Skeletal muscle tissue (tissue), 3 donors: ENCODE measurements at regions not wholly inside any gene's neighbourhood (a gene's known extent, or its start where the extent isn't known, plus 50 kb on each side); places are given as distances from the start of the nearest gene placed in this dataset.
"Not testable (repeated sequence)": the region's sequence is repeated elsewhere in the genome, so short reads cannot be mapped to it uniquely, and the experiment has no call there.

Experiments used
- H3K27ac ChIP-seq: one replicate; pipeline ENCODE4 v1.7.0; 2013; ENCODE audit warnings: mild to moderate bottlenecking, low read depth, low read length, inconsistent platforms
- H3K27me3 ChIP-seq, 3 donors: one replicate each; pipeline ENCODE4 v1.7.0; 2013; ENCODE audit warnings: low read length in 3 of 3; ENCODE audit not compliant: control insufficient read depth in 3 of 3, insufficient read depth in 3 of 3
- H3K36me3 ChIP-seq, 3 donors: one replicate each; pipeline ENCODE4 v1.7.0; 2013; ENCODE audit warnings: low read length in 3 of 3; ENCODE audit not compliant: control insufficient read depth in 3 of 3, insufficient read depth in 3 of 3
- H3K4me1 ChIP-seq, 3 donors: one replicate each; pipeline ENCODE4 v1.7.0; 2013; ENCODE audit warnings: low read length in 3 of 3, mild to moderate bottlenecking in 3 of 3; ENCODE audit not compliant: control insufficient read depth in 3 of 3, insufficient read depth in 3 of 3
- H3K4me3 ChIP-seq, 3 donors: one replicate each; pipeline ENCODE4 v1.7.0; 2013; ENCODE audit warnings: low read length in 3 of 3
- H3K9ac ChIP-seq, 3 donors: one replicate each; pipeline ENCODE4 v1.7.0; 2013; ENCODE audit warnings: low read length in 3 of 3, mild to moderate bottlenecking in 3 of 3, moderate library complexity in 2 of 3, low read depth in 1 of 3
- H3K9me3 ChIP-seq, 3 donors: one replicate each; pipeline ENCODE4 v1.7.0; 2013; ENCODE audit warnings: low read length in 3 of 3; ENCODE audit not compliant: control insufficient read depth in 3 of 3
- donor health status: Osteomylitis.

- H3K9me3 ChIP-seq = peaks cover 0 to 7% (median 3%) of the 10 kb centered on the region in 3 donors
Measured at GRCh38 chr5:42950456-42951292, 89.4 kb downstream of the ANXA2R start.

GRCh38 chr5:42950116-42950455 lies 90.0 kb downstream of the ANXA2R start:
- H3K9me3 ChIP-seq = peaks cover 0 to 7% (median 3%) of the 10 kb centered on the region in 3 donors
- H3K27ac ChIP-seq = peak overlapping the region; percentile 87
- peak overlapping the region in 2 of 3 donors; percentile 77 for H3K4me3 ChIP-seq
- H3K4me1 ChIP-seq = peaks cover 24 to 35% (median 25%) of the 10 kb centered on the region in 3 donors
- peak overlapping the region in 1 of 3 donors; percentile 73 for H3K9ac ChIP-seq
- H3K36me3 ChIP-seq = no peaks in the 10 kb centered on the region
- H3K27me3 ChIP-seq = peaks cover 60 to 72% (median 68%) of the 10 kb centered on the region in 3 donors

More at GRCh38 chr5:42950456-42951292, 89.4 kb downstream of the ANXA2R start:
- Histone ChIP-seq H3K36me3 (no peaks in the 10 kb centered on the region), H3K27me3 (peaks cover 60 to 72% (median 67%) of the 10 kb centered on the region in 3 donors), H3K4me1 (peaks cover 23 to 35% (median 25%) of the 10 kb centered on the region in 3 donors), H3K4me3 (peak overlapping the region; percentile 76 to 77 (median 77)), H3K27ac (peak overlapping the region; percentile 87), H3K9ac (peak overlapping the region; percentile 72 to 80 (median 73))

DNA sequence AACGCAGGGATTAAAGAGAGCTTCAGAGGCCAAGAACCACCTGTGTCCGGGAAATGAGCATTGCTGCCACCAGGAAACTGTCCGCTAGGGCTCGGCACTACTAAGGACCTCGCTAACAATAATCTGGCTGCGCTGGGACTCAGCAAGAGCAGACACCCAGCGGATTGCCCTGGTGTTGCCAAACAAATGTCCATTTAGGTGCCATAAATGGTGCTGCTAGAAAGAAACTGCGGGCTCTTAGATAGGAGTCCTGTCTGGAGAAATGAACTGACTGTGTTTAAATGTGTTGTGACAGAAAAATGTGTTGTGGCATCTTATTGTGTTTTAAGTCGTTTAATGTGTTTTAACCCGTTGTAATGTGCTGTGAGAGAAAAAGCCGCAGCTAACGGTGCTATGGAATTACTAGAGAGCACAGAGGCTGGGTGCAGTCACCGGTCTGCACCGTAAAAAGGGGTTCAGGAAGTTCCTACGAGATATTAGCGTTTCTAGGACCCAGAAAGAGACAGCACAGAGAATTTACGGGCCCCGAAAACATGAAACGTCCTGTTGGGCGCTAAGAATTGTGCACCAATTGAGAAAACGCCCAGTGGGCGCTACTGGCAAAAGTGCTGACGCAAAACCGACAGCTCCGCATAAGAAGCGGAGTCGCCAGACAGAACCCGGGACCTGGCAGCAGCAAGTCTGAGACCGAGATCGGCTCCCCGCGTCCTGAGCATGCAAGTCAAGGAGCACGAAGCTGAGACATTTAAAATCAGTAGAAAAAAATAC lies 90.6 kb downstream of the ANXA2R start:
- peak overlapping the region in 2 of 3 donors; percentile 41 to 66 for H3K9ac ChIP-seq
- peak overlapping the region; percentile 87 for H3K27ac ChIP-seq
- peaks cover 0 to 7% (median 3%) of the 10 kb centered on the region in 3 donors for H3K9me3 ChIP-seq
- H3K4me3 ChIP-seq = peak overlapping the region; percentile 53 to 77 (median 56)
- H3K36me3 ChIP-seq = no peaks in the 10 kb centered on the region
- peaks cover 63 to 74% (median 74%) of the 10 kb centered on the region in 3 donors for H3K27me3 ChIP-seq
- peaks cover 25 to 35% (median 26%) of the 10 kb centered on the region in 3 donors for H3K4me1 ChIP-seq

GRCh38 chr5:42948961-42949347 lies 91.2 kb downstream of the ANXA2R start:
- H3K27me3 ChIP-seq = peaks cover 63 to 73% (median 72%) of the 10 kb centered on the region in 3 donors
- H3K36me3 ChIP-seq = no peaks in the 10 kb centered on the region
- H3K9me3 ChIP-seq = peaks cover 0 to 4% (median 0%) of the 10 kb centered on the region in 3 donors
- peak overlapping the region; percentile 87 for H3K27ac ChIP-seq
- peaks cover 28 to 37% (median 31%) of the 10 kb centered on the region in 3 donors for H3K4me1 ChIP-seq
- peak overlapping the region in 2 of 3 donors; percentile 41 to 66 for H3K9ac ChIP-seq
- H3K4me3 ChIP-seq = peak overlapping the region; percentile 53 to 77 (median 56)

DNA sequence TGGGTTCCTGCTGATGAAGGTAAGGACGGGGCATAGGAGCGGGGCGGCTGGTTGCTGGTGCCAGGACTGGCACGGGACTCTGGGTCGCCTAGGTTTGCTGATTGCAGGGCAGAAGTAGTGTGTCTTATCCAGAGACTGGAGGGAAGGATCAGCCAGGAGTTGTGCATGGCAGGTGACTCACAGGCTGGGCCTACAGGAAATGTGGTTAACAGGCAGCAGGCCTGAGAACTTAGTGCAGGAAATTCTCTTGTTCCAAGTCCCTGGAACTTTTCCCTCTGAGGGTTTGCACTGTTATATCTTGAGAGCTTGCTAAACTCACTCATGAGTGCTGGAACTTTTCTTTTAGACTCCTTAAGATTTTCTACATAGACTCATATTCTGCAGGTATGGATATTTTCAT lies 95.1 kb downstream of the ANXA2R start:
- Histone ChIP-seq H3K4me1 (peaks cover 13 to 15% (median 13%) of the 10 kb centered on the region in 3 donors), H3K4me3 (no peak overlapping the region), H3K36me3 (no peaks in the 10 kb centered on the region), H3K27ac (no peak overlapping the region), H3K9me3 (no peaks in the 10 kb centered on the region), H3K9ac (no peak overlapping the region), H3K27me3 (peaks cover 42 to 50% (median 48%) of the 10 kb centered on the region in 3 donors)

DNA sequence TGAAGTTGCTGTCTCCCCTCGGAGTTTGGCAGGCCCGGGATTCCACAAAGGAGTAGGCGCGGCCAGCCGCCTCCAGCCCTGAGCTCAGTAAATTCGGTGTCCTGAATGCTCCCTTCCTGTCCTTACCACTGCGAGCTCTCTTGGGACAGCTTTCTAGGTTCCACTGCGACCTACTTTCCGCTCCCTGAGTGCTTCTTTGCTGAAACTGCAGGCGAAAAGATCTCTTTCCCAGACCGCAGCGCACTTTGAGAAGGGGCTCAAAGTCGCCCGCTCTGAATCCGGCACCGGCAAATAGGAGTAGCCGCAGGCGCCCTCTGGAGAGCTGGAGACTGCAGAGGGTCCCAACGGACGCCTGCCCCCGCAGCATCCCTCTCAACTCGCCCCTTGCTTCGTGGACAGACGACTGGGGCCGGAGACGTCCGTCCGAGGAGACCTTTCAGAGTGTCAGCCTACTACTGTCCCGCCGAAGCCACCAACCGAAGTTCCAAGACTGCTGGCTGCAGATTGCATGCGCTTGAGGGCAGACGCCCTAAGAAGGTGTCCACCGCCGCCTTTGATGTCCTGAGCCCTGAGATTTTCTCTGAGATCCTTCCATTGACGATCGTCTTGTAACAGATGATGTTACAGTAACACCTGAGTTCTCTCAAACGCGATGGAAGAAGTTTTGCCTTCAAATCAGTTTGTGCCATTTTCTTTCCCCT lies 96.0 kb downstream of the ANXA2R start:
- Histone ChIP-seq H3K27ac (no peak overlapping the region), H3K4me3 (peak overlapping the region; percentile 10 to 52 (median 48)), H3K4me1 (peaks cover 5 to 13% (median 8%) of the 10 kb centered on the region in 3 donors), H3K27me3 (peaks cover 33 to 41% (median 39%) of the 10 kb centered on the region in 3 donors), H3K9me3 (no peaks in the 10 kb centered on the region), H3K9ac (peak overlapping the region in 2 of 3 donors; percentile 47 to 50), H3K36me3 (no peaks in the 10 kb centered on the region)

GRCh38 chr5:42940853-42941252 lies 99.3 kb downstream of the ANXA2R start:
- Histone ChIP-seq H3K4me3 (no peak overlapping the region), H3K9me3 (no peaks in the 10 kb centered on the region), H3K27ac (no peak overlapping the region), H3K9ac (no peak overlapping the region), H3K36me3 (no peaks in the 10 kb centered on the region), H3K4me1 (peaks cover 5 to 13% (median 7%) of the 10 kb centered on the region in 3 donors), H3K27me3 (peaks cover 23 to 27% (median 26%) of the 10 kb centered on the region in 3 donors)

GRCh38 chr5:42932011-42932410 lies 108.1 kb downstream of the ANXA2R start:
- H3K36me3 ChIP-seq, H3K9me3 ChIP-seq, H3K9ac ChIP-seq, H3K4me1 ChIP-seq, H3K4me3 ChIP-seq, H3K27me3 ChIP-seq, H3K27ac ChIP-seq: not testable (repeated sequence)

DNA sequence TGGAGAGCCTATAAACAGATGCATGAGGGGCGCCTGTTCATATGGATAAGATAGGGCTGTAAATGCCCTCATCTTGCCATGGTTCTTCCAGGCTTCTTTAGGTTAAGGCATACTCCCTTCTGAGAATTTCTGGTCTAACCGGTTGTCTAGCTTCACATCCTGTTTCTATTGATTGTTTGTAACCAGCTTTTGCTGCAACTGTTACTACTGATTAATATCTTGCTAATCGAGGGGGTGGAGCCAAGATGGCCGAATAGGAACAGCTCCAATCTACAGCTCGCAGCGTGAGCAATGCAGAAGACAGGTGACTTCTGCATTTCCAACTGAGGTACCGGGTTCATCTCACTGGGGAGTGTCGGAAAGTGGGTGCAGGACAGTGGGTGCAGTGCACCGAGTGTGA lies 108.7 kb downstream of the ANXA2R start:
- H3K4me1 ChIP-seq, H3K9me3 ChIP-seq, H3K4me3 ChIP-seq, H3K27ac ChIP-seq, H3K27me3 ChIP-seq, H3K9ac ChIP-seq, H3K36me3 ChIP-seq: not testable (repeated sequence)
